ENCODE measurements at regions not wholly inside any gene's neighbourhood (a gene's known extent, or its start where the extent isn't known, plus 50 kb on each side); places are given as distances from the start of the nearest gene placed in this dataset.
"Not testable (repeated sequence)": the region's sequence is repeated elsewhere in the genome, so short reads cannot be mapped to it uniquely, and the experiment has no call there.

DNA sequence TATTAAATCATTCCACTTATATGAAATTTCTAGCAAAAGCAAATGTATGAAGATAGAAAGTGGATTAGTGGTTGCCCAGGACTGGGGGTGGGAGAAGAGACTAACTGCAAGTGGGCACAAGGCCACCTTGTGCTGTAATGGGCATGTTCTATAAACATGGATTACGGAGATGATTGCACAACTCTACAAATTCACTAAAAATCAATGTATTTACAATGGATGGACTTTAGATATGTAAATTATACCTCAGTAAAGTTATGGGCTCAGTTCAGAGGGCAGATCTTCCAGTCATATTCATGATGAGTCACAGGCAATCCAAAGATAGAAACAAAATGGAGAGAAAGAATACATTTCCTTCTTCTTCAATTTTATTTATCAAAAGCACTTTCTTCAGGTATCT lies 173.9 kb downstream of the NDUFA12 start:
- TF ChIP-seq CTCF (IDR thresholded peaks at IDR 0.05; ENCODE audit: low read length) (no peak), EZH2 (IDR thresholded peaks at IDR 0.05; ENCODE audit: borderline replicate concordance, low read length) (no peak)
- H3F3A ChIP-seq (ENCODE audit: insufficient read depth, low read length), result no peaks in the 10 kb centered on the region
- no peaks in the 10 kb centered on the region for H3K9me2 ChIP-seq (ENCODE audit: low read depth, low read length)
- no peak overlapping the region for H3K4me2 ChIP-seq (ENCODE audit: low read length)
- no peak overlapping the region for H2AFZ ChIP-seq (ENCODE audit: low read length)
- no peak overlapping the region for H3K9ac ChIP-seq (ENCODE audit: low read length)
- H3K9me3 ChIP-seq (ENCODE audit: low read length), result no peaks in the 10 kb centered on the region
- H3K27ac ChIP-seq (ENCODE audit: low read depth, low read length, poor library complexity, severe bottlenecking), result no peak overlapping the region
- peaks cover 17% of the 10 kb centered on the region for H3K4me1 ChIP-seq (ENCODE audit: insufficient read depth, low read length, severe bottlenecking)
- no peaks in the 10 kb centered on the region for H3K27me3 ChIP-seq (ENCODE audit: insufficient read depth, low read length)
- no peaks in the 10 kb centered on the region for H3K36me3 ChIP-seq (ENCODE audit: insufficient read depth, low read length)
- H4K20me1 ChIP-seq (ENCODE audit: insufficient read depth, low read length), result no peaks in the 10 kb centered on the region
- H3K4me3 ChIP-seq (ENCODE audit: low read depth, low read length, poor library complexity, severe bottlenecking), result no peak overlapping the region
- H3K79me2 ChIP-seq (ENCODE audit: insufficient read depth, low read length), result no peaks in the 10 kb centered on the region

DNA sequence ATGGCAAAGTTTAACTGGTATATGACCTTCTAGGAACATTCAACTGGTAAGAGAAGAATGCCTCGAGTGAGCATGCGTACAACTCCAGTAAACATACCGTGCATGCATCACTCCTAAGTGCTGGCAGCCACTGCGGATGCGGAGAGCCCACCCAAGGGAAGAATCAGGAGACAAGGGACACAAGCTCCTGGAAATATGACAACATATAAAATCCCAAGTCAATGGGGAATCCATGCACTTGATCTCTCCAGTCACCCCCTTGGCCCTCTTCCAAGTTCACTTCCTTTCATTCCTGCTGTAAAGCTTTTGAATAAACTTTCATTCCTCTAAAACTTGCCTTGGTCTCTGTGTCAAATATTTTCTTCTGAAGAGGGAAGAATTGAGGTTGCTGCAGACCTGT lies 168.7 kb upstream of the TMCC3 start:
- H3K79me2 ChIP-seq (ENCODE audit: insufficient read depth, low read length), result no peaks in the 10 kb centered on the region
- H3K9me3 ChIP-seq (ENCODE audit: low read length), result peaks cover 1% of the 10 kb centered on the region
- no peaks in the 10 kb centered on the region for H4K20me1 ChIP-seq (ENCODE audit: insufficient read depth, low read length)
- no peaks in the 10 kb centered on the region for H3K9me2 ChIP-seq (ENCODE audit: low read depth, low read length)
- H2AFZ ChIP-seq (ENCODE audit: low read length), result no peak overlapping the region
- H3F3A ChIP-seq (ENCODE audit: insufficient read depth, low read length), result no peaks in the 10 kb centered on the region
- H3K36me3 ChIP-seq (ENCODE audit: insufficient read depth, low read length), result no peaks in the 10 kb centered on the region
- H3K27me3 ChIP-seq (ENCODE audit: insufficient read depth, low read length), result no peaks in the 10 kb centered on the region; the same call in 1 of the 2 replicates
- peaks cover 9% of the 10 kb centered on the region for H3K4me1 ChIP-seq (ENCODE audit: insufficient read depth, low read length, severe bottlenecking)
- no peak overlapping the region for H3K4me2 ChIP-seq (ENCODE audit: low read length)
- no peak overlapping the region for H3K27ac ChIP-seq (ENCODE audit: low read depth, low read length, poor library complexity, severe bottlenecking)
- no peak overlapping the region for H3K4me3 ChIP-seq (ENCODE audit: low read depth, low read length, poor library complexity, severe bottlenecking)
- TF ChIP-seq EZH2 (IDR thresholded peaks at IDR 0.05; ENCODE audit: borderline replicate concordance, low read length), result no peak
- no peak for TF ChIP-seq CTCF (IDR thresholded peaks at IDR 0.05; ENCODE audit: low read length)
- H3K9ac ChIP-seq (ENCODE audit: low read length), result no peak overlapping the region

DNA sequence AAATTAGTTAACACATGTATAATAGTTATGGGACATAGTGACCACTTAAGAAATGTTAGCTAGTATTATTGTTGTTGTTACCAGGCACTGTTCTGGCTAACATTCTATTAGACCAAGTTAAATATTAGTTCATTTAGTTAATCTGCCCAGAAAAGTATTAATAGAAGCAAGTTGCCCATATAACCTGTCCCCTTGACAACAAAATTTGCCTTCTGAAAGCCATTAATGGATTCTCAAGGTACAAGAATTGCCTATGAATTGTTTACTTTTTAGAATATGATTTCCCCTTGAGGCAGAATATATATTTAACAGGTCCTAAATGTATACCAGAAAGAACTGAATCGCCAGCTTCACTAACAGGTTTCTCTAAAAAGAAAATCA lies 167.3 kb upstream of the TMCC3 start:
- Histone ChIP-seq H3K36me3 (ENCODE audit: insufficient read depth, low read length) (no peaks in the 10 kb centered on the region), H3K9me2 (ENCODE audit: low read depth, low read length) (no peaks in the 10 kb centered on the region), H3K4me1 (ENCODE audit: insufficient read depth, low read length, severe bottlenecking) (peaks cover 9% of the 10 kb centered on the region), H3K4me3 (ENCODE audit: low read depth, low read length, poor library complexity, severe bottlenecking) (no peak overlapping the region), H3F3A (ENCODE audit: insufficient read depth, low read length) (no peaks in the 10 kb centered on the region), H4K20me1 (ENCODE audit: insufficient read depth, low read length) (no peaks in the 10 kb centered on the region), H3K27ac (ENCODE audit: low read depth, low read length, poor library complexity, severe bottlenecking) (no peak overlapping the region), H3K79me2 (ENCODE audit: insufficient read depth, low read length) (no peaks in the 10 kb centered on the region), H3K9ac (ENCODE audit: low read length) (no peak overlapping the region), H3K27me3 (ENCODE audit: insufficient read depth, low read length) (no peaks in the 10 kb centered on the region; the same call in 1 of the 2 replicates), H2AFZ (ENCODE audit: low read length) (no peak overlapping the region), H3K9me3 (ENCODE audit: low read length) (peaks cover 14% of the 10 kb centered on the region), H3K4me2 (ENCODE audit: low read length) (0 out of 2 replicates have a peak overlapping the region, but pooled peaks have one; percentile 32)
- TF ChIP-seq CTCF (IDR thresholded peaks at IDR 0.05; ENCODE audit: low read length), result no peak
- no peak for TF ChIP-seq EZH2 (IDR thresholded peaks at IDR 0.05; ENCODE audit: borderline replicate concordance, low read length)

GRCh38 chr12:94817201-94817600 lies 166.8 kb upstream of the TMCC3 start:
- H2AFZ ChIP-seq (ENCODE audit: low read length); H3K9me2 ChIP-seq (ENCODE audit: low read depth, low read length): not testable (repeated sequence)

GRCh38 chr12:94816746-94817145 lies 166.4 kb upstream of the TMCC3 start:
- not testable (repeated sequence) for H3K27ac ChIP-seq (ENCODE audit: low read depth, low read length, poor library complexity, severe bottlenecking)

More at GRCh38 chr12:94817201-94817600, 166.8 kb upstream of the TMCC3 start:
- H3K9ac ChIP-seq (ENCODE audit: low read length); H3K27me3 ChIP-seq (ENCODE audit: insufficient read depth, low read length); H4K20me1 ChIP-seq (ENCODE audit: insufficient read depth, low read length); H3K36me3 ChIP-seq (ENCODE audit: insufficient read depth, low read length); H3K4me1 ChIP-seq (ENCODE audit: insufficient read depth, low read length, severe bottlenecking); H3F3A ChIP-seq (ENCODE audit: insufficient read depth, low read length); H3K4me2 ChIP-seq (ENCODE audit: low read length); H3K79me2 ChIP-seq (ENCODE audit: insufficient read depth, low read length); H3K4me3 ChIP-seq (ENCODE audit: low read depth, low read length, poor library complexity, severe bottlenecking); H3K27ac ChIP-seq (ENCODE audit: low read depth, low read length, poor library complexity, severe bottlenecking): not testable (repeated sequence)
- peaks cover 19% of the 10 kb centered on the region for H3K9me3 ChIP-seq (ENCODE audit: low read length)

More at GRCh38 chr12:94816746-94817145, 166.4 kb upstream of the TMCC3 start:
- H3K4me1 ChIP-seq (ENCODE audit: insufficient read depth, low read length, severe bottlenecking); H3K4me3 ChIP-seq (ENCODE audit: low read depth, low read length, poor library complexity, severe bottlenecking); H3K9me2 ChIP-seq (ENCODE audit: low read depth, low read length); H3K4me2 ChIP-seq (ENCODE audit: low read length); H3K9ac ChIP-seq (ENCODE audit: low read length); H3K79me2 ChIP-seq (ENCODE audit: insufficient read depth, low read length); H3K27me3 ChIP-seq (ENCODE audit: insufficient read depth, low read length); H2AFZ ChIP-seq (ENCODE audit: low read length); H3K36me3 ChIP-seq (ENCODE audit: insufficient read depth, low read length); H3F3A ChIP-seq (ENCODE audit: insufficient read depth, low read length); H4K20me1 ChIP-seq (ENCODE audit: insufficient read depth, low read length): not testable (repeated sequence)
- H3K9me3 ChIP-seq (ENCODE audit: low read length), result peaks cover 19% of the 10 kb centered on the region
